Ramos (cell line): ENCODE measurements at regions not wholly inside any gene's neighbourhood (a gene's known extent, or its start where the extent isn't known, plus 50 kb on each side); places are given as distances from the start of the nearest gene placed in this dataset.
"Not testable (repeated sequence)": the region's sequence is repeated elsewhere in the genome, so short reads cannot be mapped to it uniquely, and the experiment has no call there.

Experiments
- in situ Hi-C: fragments of 300-500 bp; cut with MboI; formaldehyde crosslinking; loops from one replicate; pipeline ENCODE4 v1.14.3; 2022; ENCODE audit warnings: low sequenced_read_pairs; ENCODE audit not compliant: unreplicated experiment

GRCh38 chr18:46224181-46224775, 120.1 kb downstream of the HAUS1 start:
- in situ Hi-C loops, result no loop called here

GRCh38 chr18:46226461-46226860, 122.3 kb downstream of the HAUS1 start:
- in situ Hi-C loops, result no loop called here

GRCh38 chr18:46229641-46230040, 125.5 kb downstream of the HAUS1 start:
- in situ Hi-C loops, result not testable (repeated sequence)

GRCh38 chr18:46236156-46236555, 132.0 kb downstream of the HAUS1 start:
- in situ Hi-C loops, result no loop called here

GRCh38 chr18:46237891-46238290, 133.7 kb downstream of the HAUS1 start:
- in situ Hi-C loops, result no loop called here

GRCh38 chr18:46239549-46239948, 135.4 kb downstream of the HAUS1 start:
- in situ Hi-C loops, result no loop called here

- in situ Hi-C loops, result no loop called here
Measured at GRCh38 chr18:46239998-46240397, 135.8 kb downstream of the HAUS1 start.

GRCh38 chr18:46241393-46241792, 137.2 kb downstream of the HAUS1 start:
- in situ Hi-C loops, result not testable (repeated sequence)

GRCh38 chr18:46242183-46242582, 138.0 kb downstream of the HAUS1 start:
- in situ Hi-C loops, result no loop called here

GRCh38 chr18:46243095-46243494, 138.9 kb downstream of the HAUS1 start:
- in situ Hi-C loops, result no loop called here

- in situ Hi-C loops, result no loop called here
Measured at GRCh38 chr18:46243673-46244072, 139.5 kb downstream of the HAUS1 start.

- in situ Hi-C loops, result no loop called here
Measured at GRCh38 chr18:46246101-46246500, 141.9 kb downstream of the HAUS1 start.

GRCh38 chr18:46247942-46248341, 143.8 kb downstream of the HAUS1 start:
- in situ Hi-C loops, result no loop called here

GRCh38 chr18:46250084-46250811, 146.1 kb downstream of the HAUS1 start:
- in situ Hi-C loops, result no loop called here

GRCh38 chr18:46250812-46251173, 146.6 kb downstream of the HAUS1 start:
- in situ Hi-C loops, result no loop called here

- in situ Hi-C loops, result no loop called here
Measured at GRCh38 chr18:46252759-46253158, 148.6 kb downstream of the HAUS1 start.

GRCh38 chr18:46253498-46253897, 149.3 kb downstream of the HAUS1 start:
- in situ Hi-C loops, result no loop called here

- in situ Hi-C loops, result no loop called here
Measured at GRCh38 chr18:46256078-46256477, 151.9 kb downstream of the HAUS1 start.

- in situ Hi-C loops, result no loop called here
Measured at GRCh38 chr18:46257366-46257765, 153.2 kb downstream of the HAUS1 start.

GRCh38 chr18:46260016-46260878, 156.1 kb downstream of the HAUS1 start:
- in situ Hi-C loops, result no loop called here

- in situ Hi-C loops, result no loop called here
Measured at GRCh38 chr18:46260879-46261143, 156.6 kb downstream of the HAUS1 start.
